HG02610 (cell line): ENCODE measurements at regions not wholly inside any gene's neighbourhood (a gene's known extent, or its start where the extent isn't known, plus 50 kb on each side); places are given as distances from the start of the nearest gene placed in this dataset.
A peak's percentile ranks its signal among the peaks of the same experiment; 100 is the strongest.
"Not testable (repeated sequence)": the region's sequence is repeated elsewhere in the genome, so short reads cannot be mapped to it uniquely, and the experiment has no call there.

Experiments used
- ATAC-seq: cut with Tn5 transposase; IDR thresholded peaks from one replicate; pipeline ENCODE4 v1.9.1; 2021; ENCODE audit warnings: mild to moderate bottlenecking, moderate library complexity; ENCODE audit not compliant: unreplicated experiment

DNA sequence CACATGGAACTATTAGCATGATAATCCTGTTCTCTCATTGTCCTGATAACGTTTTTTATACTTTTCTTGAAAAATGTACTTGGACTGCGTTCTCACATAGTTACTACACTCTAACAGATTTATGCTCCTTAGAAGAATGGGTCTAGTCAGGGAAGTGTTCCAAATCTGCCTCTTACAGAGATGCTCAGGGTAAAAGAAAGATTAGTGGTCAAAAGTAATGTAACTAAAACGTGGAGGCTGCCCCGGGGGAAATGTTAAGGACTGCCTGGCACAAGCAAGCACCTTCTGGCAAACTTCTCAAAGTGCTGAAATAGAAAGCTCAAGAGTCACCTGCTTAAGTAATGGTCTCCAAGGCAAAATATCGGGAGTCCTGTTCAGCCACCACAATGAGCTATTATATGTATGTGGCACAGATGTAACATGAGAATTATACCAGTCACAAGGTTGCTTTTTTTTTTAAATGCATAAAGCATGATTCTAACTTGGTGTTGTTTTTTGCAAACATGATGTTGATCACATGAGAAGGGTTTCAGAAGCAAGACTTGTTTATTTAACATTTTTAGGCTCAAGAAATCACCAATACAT is 244.5 kb upstream of the JARID2 start:
- ATAC-seq, result no peak

DNA sequence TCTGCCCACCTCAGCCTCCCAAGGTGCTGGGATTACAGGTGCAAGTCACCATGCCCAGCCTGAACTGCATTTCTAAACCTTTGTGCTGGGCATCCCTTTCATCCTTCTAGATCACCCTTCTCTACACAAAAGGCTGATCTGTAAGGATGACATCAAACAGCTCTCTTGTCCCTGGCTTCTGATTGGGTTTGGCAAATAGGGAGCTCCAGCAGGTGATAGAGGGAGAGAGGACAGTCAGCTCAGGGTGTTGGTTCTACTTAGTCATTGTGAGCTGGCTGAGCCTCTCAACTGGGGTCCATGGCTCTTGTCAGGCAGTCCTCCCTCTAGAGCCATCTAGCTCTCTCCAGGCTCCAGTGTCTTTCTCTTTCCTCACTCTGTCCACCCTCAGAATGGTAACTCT is 237.6 kb upstream of the JARID2 start:
- ATAC-seq, result no peak

DNA sequence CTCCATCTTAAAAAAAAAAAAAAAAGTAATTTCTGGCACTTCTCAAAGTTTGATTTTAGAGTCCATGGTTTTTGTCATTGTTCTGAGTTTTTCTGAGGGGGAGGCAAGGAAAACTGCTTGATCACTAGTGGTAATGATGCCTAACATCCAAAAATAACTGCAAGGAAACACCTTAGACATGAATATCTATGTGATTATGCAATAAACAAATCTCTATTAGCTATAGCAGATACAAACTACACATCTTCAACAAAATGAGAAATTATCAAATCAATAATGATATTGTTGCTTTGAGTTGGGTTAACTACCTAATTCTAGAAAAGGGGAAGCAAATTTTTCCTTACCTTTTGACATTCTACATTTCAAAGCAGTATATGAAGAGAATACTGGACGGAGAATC is 230.9 kb upstream of the JARID2 start:
- ATAC-seq, result no peak

DNA sequence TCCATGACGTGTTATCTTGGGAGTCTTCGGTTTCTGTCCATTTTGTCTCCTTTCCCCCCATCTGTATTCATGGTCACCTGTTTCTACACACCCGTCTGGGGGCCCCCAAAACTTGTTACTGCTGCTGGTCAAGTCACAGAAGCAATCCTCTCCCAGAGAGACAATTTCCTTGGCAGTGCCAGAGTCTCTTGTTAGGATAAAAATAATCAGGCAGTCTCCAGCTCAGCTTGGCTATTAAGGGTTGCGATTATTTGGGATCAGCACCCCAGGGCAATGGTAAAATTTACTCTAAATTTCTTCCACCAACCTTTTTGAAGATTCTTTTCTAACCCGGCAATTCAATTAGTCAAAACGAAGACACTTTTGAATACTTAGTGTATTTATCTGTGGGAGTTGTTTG is 229.1 kb upstream of the JARID2 start:
- no peak for ATAC-seq

DNA sequence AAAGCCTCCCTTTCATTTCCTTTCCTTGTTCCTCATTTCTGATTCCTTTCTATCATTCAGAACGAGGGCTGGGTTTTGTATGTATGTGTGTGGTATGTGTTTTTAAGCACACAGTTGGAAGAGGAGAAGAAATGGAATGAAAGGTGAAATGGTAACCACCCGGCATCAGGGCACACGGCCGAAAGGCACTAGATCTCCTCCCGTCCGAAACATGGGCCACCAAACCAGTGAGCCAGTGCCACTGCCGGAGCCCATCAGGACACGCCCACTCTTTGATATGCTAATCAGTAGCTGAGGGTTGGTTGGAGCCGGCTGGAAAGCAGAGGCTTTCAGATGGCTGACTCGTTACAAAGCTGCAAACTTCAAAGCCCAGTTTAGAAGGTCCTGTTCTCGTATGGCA is 228.6 kb upstream of the JARID2 start:
- no peak for ATAC-seq

DNA sequence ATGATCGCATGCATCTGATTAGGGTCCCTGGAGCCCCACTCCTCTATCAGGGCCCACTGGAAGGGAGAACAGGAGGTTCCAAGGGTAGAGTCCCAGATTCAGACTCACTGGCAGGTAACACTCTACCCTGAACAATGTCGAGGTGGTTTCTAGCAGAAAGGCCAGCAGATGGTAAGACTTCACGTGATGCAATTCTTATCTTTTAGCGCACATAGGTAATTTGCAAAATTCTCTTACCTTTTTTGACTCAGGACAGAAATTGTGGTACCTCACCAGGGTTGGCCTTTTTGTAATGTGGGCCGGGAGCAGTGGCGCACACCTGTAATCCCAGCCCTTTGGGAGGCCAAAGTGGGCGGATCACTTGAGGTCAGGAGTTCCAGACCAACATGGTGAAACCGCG is 228.1 kb upstream of the JARID2 start:
- no peak for ATAC-seq

DNA sequence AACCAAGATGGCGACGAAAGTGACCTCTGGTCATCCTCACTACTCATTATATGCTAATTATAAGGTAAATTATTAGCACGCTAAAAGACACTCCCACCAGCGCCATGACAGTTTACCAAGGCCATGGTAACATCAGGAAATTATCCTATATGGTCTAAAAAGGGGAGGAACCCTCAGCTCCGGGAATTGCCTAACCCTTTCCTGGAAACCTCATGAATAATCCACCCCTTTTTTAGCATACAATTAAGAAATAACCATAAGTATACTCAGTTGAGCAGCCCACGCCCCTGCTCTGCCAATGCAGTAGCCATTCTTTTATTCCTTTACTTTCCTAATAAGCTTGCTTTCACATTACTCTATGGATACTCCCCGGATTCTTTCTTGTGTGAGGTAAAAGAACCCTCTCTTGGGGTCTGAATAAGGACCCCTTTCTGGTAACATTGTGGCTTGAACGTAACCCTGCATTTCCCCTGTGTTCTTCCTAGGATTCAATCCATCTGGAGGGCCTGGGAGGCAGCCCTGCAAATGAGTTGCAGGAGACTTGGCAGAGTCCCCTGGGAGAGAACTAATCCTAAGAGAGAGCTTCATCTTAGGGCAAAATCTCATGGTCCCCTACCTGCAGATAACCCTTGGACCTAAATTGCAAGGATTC is 225.6 kb upstream of the JARID2 start:
- no peak for ATAC-seq

DNA sequence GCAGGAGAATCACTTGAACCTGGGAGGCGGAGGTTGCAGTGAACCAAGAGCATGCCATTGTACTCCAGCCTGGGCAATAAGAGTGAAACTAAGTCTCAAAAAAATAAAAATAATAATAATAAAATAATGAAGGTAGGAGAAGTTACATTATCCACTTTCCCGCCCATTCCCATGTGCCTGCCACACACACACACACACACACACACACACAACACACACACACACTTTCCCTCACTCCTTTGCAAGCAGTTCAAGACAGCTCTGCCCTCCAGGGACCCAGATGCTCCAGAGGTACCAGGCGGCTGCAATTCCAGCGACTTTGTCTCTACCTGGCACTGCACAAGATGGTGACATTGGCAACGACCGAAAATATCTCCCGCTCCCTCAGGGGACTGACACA is 224.8 kb upstream of the JARID2 start:
- ATAC-seq, result no peak

DNA sequence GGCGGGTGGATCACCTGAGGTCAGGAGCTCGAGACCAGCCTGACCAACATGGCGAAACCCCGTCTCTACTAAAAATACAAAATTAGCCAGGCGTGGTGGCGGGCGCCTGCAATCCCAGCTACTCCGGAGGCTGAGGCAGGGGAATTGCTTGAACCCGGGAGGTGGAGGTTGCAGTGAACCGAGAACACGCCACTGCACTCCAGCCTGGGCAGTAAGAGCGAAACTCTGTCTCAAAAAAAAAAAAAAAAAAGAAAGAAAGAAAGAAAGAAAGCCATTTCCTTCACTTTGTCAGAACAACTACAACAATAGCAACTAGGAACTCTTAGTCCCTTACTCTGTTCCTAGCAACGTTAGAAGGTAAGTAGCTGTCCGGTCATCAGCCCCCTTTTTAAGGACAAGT is 222.9 kb upstream of the JARID2 start:
- ATAC-seq, result not testable (repeated sequence)

DNA sequence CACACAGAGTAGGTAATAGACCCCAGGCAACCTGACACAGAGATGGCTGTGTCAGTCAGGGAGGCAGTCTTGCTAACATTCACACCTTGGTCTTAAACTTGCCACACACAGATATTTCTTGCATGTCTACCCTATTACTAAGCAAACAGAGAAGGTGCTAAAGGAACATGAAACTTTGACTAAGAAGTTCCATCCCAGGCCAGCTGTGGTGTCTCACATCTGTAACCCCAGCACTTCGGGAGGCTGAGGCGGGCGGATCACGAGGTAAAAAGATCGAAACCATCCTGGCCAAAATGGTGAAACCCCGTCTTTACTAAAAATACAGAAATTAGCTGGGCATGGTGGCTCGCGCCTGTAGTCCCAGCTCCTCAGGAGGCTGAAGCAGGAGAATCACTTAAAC is 222.4 kb upstream of the JARID2 start:
- ATAC-seq, result peak; percentile 92

DNA sequence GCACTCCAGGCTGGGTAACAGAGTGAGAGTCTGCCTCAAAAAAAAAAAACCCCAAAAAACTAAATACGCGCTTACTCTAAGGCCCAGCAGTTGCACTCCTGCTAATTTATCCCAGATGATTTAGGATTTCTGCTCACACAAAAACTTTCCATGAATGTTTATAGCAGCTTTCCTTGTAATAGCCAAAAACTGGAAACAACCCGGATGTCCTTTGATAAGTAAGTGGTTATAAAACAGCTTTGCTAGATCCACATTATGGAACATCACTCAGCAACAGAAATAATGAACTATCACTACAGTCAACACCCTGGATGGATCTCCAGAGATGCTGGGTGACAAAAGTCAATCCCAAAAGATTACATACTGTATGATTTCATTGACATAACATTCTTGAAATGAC is 220.4 kb upstream of the JARID2 start:
- no peak for ATAC-seq

DNA sequence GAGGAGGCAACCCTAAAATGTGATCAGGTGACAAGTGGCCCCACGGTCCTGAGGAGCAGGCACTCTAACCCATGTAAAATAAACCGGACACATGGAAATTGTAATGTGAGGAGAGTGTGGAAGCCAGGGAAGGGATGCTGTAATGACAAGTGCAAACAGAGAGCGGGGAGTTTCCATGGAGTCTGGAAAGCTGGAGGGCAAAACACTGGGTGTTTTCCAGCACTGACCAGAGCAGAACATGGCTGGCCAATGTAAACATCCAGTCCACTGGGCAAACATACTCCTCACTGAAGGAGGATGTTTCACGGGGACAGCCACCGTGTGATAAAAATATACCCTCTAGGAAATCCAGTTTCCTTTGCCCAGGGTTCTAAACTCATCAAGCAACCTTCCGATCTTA is 219.0 kb upstream of the JARID2 start:
- no peak for ATAC-seq

DNA sequence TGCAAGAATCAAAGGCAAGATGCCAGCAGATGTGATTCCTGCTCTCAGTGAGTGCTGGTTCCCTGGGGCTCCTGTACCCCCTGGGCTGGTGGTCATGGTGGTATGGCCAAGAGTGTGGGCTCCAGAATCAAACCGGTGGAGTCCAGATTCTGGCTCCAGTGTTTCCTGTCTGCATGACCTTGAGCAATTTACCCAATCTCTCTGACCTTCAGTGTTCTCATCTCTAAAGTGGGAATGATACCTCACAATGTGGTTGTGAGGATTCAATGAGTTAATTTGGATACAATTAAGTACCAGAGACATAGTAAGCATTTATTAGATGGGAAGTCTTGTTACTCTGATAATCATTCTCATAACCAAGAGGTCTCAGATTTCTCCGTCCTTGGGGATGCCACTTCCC is 218.4 kb upstream of the JARID2 start:
- ATAC-seq, result no peak

DNA sequence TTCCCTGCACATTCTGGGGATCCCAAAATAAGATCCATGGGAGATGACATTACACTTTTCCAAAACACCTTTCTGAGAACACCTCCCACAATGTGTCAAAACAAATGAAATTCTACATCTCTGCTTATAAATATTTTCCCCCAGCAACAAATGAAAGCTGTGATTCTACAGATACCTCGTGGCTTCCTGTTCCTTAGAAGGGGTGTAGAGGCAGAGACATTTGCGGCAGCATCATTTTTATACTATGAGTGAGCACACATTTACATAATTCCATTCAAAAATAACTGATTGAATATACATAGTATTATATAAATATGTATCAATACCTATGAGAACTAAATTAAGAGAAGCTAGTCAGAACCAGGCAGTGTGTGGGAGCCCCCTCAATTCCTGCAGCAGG is 213.9 kb upstream of the JARID2 start:
- ATAC-seq, result no peak

DNA sequence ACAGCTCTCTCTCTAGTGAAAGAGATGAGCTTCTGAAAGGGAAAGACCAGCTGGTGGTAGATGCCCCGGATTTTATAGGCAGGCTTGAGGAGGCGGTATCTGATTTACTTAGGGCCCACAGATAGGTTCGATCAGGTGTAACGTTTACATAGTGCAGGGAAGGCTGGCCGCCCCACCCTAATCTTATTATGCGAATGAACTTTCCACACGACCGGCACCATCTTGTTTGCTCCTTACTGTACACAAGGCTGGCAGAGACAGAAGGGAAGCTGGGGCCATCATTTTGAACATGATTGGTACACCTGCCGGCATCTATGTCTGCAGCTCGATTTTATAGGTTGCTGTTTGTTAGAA is 212.0 kb upstream of the JARID2 start:
- no peak for ATAC-seq

DNA sequence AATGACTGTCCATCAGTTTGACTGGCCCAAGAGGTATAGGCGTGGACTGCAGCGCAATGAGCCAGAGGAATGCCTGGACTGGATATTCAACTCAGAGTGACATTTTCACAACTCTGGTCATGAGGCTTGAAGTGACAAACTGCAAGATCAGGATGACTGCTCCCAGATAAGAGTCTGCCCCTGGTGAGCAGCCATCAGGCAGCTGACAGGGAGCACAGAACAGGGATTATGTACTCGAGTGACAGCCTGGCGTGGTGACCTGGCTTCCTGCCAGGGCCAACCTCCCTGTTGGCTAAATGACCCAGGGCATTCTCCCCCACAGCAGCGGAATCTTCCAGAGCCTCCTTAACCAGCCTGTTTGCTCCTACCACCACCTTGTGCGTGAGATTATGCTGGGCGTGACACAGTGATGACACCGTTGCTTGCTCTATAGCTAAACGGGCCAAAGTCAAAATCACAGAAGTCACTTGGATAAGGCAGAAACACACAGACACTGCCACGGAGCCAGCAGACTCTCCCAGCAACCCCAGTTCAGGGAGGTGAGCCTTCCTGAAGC is 209.1 kb upstream of the JARID2 start:
- ATAC-seq, result no peak

DNA sequence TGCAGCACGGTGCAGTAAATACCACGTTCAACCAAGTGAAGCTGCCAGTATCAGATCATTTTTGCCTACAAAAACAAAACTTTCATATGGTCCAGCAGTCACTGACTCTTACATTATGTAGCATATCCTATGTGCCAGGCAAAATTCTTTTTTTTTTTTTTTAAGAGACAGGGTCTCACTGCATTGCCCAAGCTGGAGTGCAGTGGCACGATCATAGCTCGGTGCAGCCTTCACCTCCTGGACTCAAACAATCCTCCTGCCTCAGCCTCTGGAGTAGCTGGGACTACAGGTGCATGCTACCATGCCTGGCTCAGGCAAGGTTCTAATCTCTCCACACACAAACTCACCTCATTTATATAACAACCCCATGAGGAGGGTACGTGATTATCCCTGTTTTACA is 208.6 kb upstream of the JARID2 start:
- ATAC-seq, result no peak

DNA sequence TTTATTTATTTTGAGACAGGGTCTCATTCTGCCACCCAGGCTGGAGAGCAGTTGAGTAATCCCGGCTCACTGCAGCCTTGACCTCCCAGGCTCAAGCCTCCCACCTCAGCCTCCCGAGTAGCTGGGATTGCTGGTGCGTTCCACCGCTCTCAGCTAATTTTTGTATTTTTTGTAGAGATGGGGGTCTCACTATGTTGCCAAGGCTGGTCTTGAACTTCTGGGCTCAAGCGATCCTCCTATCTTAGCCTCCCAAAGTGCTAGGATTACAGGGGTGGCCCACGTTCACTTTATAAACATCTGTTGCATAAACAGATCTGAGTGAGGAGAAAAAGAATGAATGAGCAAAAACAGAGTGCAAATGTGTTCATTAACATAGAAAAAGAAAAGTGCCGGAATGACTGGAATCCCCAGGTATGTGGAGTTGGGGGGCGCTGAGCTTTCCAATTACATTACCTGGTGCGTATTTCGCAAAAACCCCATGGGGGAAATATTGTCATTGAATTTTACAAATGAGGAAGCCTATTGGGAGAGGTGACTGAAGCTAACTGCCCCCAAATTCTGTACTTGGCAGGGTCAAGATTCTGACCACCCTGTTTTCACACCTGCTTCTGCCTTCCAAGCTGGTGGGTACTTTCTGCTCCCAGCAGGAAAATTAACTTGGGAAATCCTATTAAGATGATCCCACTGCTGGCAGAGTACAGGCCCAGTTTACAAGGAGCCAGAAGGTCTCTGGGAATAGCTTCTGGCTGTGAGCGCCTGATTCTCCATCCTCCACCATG is 207.7 kb upstream of the JARID2 start:
- ATAC-seq, result no peak

DNA sequence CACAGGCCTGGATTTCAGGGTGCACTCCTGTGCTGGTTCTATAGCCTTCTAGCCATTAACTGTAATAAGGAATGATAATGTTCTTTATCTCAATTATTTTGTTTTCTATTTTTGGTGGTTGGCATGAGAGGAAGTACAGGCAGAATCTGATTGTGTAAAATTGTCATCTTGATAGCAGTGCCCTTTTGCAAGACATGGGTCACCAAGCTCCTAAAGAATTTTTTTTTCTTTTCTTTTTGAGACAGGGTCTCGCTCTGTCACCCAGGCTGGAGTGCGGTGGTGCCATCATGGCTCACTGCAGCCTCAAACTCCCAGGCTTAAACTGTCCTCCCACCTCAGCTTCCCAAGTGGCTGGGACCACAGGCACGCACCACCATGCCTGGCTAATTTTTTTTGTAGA is 206.7 kb upstream of the JARID2 start:
- no peak for ATAC-seq

DNA sequence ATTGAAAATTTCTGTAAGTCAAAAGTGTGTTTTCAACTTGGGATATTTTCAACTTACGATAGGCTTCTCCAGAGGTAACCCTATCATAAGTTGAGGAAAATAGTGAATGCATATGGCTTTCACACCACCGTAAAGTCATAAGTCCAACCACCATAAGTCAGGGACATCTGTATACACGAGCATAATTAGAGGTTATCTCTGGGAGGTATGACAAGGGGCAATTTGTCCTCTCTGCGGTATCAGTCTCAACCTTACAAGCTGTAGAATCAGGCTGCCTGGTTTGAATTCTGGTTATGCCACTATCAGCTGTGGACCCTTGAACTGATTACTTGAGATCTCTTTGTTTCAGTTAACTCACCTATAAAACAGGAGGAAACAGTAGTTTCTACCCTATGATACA is 202.9 kb upstream of the JARID2 start:
- no peak for ATAC-seq

DNA sequence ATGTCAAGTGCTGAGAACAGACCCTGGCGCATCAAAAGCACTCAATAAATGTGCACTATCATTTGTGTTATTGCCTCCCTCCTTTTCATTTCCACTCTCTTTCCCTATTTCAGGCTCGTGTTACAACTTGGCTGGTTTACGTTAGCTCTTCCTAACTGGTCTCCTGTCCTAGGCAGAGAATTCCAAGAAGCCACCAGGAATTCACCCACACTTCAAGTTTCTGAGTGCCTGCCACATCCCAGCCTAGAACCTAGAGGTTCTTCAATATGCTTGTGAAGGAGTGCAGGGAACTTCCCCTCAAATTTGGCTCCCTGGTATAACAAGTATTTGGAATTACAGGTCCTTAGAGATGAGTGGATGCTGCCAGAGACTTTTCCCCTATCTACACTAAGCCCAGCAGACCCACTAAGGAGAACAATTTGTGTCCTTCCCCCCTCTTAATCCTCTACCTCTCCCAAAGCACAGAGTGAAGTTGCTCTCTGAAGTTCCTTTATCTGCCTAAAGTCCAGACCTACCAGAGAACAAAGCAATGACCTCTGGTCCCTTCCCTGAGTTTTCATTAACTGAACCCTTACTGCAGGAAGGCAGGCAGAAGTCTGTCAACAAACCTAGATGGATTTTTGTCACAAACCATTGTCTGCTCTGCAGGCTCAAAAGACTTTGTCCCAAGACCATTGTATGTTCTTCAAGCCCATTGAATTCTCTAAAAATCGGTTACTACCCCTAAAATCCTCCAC is 201.6 kb upstream of the JARID2 start:
- no peak for ATAC-seq

DNA sequence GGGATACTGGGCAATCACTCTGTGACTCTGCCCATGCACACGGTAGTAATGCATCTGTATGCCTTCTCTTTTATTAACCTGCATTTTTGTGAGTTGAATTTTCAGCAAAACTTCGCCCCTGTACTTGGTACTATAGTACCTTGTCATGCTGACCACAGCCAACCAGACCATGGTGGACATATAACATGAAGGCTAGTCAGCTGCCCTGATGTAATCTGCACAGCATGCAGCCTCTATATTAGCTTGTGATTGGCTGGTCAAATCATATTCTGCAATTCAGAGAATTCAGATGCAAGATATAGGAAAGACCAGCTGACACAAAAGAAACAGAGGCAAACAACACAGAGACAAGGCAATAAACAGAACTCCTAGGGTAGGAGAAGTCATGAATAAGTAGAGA is 200.9 kb upstream of the JARID2 start:
- no peak for ATAC-seq
